AG09309 (cell line): ENCODE measurements at regions not wholly inside any gene's neighbourhood (a gene's known extent, or its start where the extent isn't known, plus 50 kb on each side); places are given as distances from the start of the nearest gene placed in this dataset.

Experiments used
- DNase-seq: peaks from one replicate; pipeline ENCODE4 v3.0.0-alpha.2; 2010; ENCODE audit warnings: low read depth
- H3K4me3 ChIP-seq: 2 replicates; pipeline ENCODE4 v1.5.1; 2011; ENCODE audit warnings: mild to moderate bottlenecking, low read depth, low read length, moderate library complexity; ENCODE audit not compliant: control insufficient read depth
- TF ChIP-seq, protein P1 (sequence below): IDR thresholded peaks from 2 replicates; pipeline ENCODE4 v1.5.1; 2011; ENCODE audit warnings: mild to moderate bottlenecking, low read depth, low read length, inconsistent platforms; ENCODE audit not compliant: insufficient read depth, control insufficient read depth; ENCODE audit errors: missing control alignments

DNA sequence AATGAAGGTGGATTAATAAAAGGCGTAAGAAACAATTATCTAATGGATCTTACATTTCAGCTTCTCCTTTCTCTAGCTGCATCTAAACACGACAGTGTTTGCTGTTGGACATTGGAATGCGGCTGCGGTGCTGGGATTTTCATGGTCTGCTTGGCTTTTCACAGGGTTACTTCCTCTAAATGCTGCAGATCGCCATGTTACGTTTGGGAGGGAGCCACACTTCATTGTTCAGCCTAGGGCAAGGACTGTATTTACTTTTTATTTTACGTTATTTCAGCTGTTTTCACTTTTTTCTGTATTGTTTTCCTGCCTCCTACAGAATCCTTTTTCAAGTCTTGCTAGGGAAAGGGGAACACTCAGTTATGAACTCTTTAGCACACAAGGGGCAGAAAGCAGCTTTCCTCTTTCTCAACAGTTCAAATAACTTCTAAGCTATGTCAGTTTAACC is 97.9 kb upstream of the MTHFD1L start:
- TF ChIP-seq, protein P1, sequence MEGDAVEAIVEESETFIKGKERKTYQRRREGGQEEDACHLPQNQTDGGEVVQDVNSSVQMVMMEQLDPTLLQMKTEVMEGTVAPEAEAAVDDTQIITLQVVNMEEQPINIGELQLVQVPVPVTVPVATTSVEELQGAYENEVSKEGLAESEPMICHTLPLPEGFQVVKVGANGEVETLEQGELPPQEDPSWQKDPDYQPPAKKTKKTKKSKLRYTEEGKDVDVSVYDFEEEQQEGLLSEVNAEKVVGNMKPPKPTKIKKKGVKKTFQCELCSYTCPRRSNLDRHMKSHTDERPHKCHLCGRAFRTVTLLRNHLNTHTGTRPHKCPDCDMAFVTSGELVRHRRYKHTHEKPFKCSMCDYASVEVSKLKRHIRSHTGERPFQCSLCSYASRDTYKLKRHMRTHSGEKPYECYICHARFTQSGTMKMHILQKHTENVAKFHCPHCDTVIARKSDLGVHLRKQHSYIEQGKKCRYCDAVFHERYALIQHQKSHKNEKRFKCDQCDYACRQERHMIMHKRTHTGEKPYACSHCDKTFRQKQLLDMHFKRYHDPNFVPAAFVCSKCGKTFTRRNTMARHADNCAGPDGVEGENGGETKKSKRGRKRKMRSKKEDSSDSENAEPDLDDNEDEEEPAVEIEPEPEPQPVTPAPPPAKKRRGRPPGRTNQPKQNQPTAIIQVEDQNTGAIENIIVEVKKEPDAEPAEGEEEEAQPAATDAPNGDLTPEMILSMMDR: no peak
- no peak for DNase-seq
- no peak overlapping the region for H3K4me3 ChIP-seq

GRCh38 chr6:150770637-150771036 is 94.9 kb upstream of the MTHFD1L start:
- DNase-seq: no peak
- TF ChIP-seq, protein P1: no peak
- H3K4me3 ChIP-seq: no peak overlapping the region

DNA sequence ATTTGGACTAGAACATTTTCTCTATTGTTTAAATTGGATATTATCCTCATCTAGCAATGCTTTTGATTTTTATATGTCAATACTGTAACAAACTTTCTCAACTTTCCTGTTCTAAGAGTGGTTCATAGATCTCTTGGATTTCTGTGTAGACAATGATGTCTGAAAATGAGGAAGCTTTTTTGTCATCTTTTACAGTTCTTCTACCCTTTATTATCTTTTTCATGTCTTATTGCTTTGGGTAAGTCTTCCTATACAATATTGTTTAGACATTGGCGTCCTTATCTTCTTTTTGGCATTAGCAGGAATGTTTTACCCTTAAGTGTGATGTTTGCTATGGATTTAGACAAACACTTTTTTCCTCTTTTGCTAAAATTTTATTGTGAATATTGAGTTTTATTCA is 91.5 kb upstream of the MTHFD1L start:
- DNase-seq: no peak
- TF ChIP-seq, protein P1: no peak
- no peak overlapping the region for H3K4me3 ChIP-seq

GRCh38 chr6:150775415-150776203 is 89.9 kb upstream of the MTHFD1L start:
- no peak for DNase-seq
- TF ChIP-seq, protein P1: no peak
- no peak overlapping the region for H3K4me3 ChIP-seq

DNA sequence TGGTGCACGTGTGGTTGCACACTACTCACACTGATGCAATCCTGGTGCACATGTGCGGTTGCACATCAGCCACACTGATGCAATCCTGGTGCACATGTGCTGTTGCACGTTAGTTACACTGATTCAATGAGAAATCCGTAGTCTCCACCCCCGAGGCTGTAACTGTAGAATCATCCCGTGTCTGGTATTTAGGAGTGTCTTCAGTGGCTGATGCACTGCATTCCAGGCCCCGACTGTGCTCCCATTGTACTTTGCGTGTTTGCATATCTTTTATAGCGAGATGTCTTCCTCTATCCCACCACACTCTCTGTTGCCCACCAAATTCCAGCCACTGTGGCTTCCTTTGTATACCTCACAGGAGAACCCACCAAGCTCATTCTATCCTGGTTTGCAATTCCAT is 87.8 kb upstream of the MTHFD1L start:
- no peak overlapping the region for H3K4me3 ChIP-seq
- TF ChIP-seq, protein P1: no peak
- DNase-seq: no peak

DNA sequence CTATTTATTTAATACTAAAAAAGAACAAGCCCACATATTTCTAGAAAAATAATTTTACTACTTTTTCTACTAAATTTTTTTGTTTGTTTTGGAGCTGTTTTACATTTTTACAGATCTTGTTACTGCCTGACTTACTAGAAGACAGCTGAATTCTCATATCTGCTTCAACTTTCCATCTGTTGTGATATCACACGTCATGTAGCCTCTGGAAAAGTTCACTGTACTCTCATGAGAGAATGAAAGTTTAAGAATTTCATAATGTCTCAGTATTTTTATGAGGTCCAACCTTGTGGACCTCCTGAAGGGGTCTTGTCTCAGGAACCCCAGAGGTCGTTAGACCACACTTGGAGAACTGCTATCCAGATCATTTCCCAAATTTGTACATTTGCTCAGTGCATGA is 81.7 kb upstream of the MTHFD1L start:
- DNase-seq: no peak
- no peak overlapping the region for H3K4me3 ChIP-seq
- TF ChIP-seq, protein P1: no peak
